OCI-LY1 (cell line): ENCODE measurements at regions not wholly inside any gene's neighbourhood (a gene's known extent, or its start where the extent isn't known, plus 50 kb on each side); places are given as distances from the start of the nearest gene placed in this dataset.

Source experiments
- H2AFZ ChIP-seq: fragments of 200-600 bp; sonication (generic), shearing (Covaris generic); 2 replicates; pipeline ENCODE4 v1.6.0; 2014; ENCODE audit warnings: antibody characterized with exemption, mild to moderate bottlenecking, low read length
- H3F3A ChIP-seq: fragments of 200-600 bp; sonication (generic), shearing (Covaris generic); 2 replicates; pipeline ENCODE4 v1.6.0; 2014; ENCODE audit warnings: mild to moderate bottlenecking, antibody characterized with exemption, low read length, moderate library complexity; ENCODE audit not compliant: insufficient read depth
- H3K27ac ChIP-seq: fragments of 200-600 bp; sonication (generic); 2 replicates; pipeline ENCODE4 v1.5.1; 2014; ENCODE audit warnings: low read length, mixed run types, mild to moderate bottlenecking, low read depth; ENCODE audit not compliant: poor library complexity, severe bottlenecking
- H3K27me3 ChIP-seq: fragments of 200-600 bp; sonication (generic); 2 replicates; pipeline ENCODE4 v1.6.0; 2014; ENCODE audit warnings: antibody characterized with exemption, mild to moderate bottlenecking, low read length, moderate library complexity; ENCODE audit not compliant: insufficient read depth
- H3K36me3 ChIP-seq: fragments of 200-600 bp; sonication (generic); 2 replicates; pipeline ENCODE4 v1.6.1; 2014; ENCODE audit warnings: mild to moderate bottlenecking, antibody characterized with exemption, low read length, moderate library complexity, mixed read lengths; ENCODE audit not compliant: insufficient read depth
- H3K4me1 ChIP-seq: fragments of 200-600 bp; sonication (generic); 2 replicates; pipeline ENCODE4 v1.5.1; 2014; ENCODE audit warnings: mild to moderate bottlenecking, low read length, moderate library complexity; ENCODE audit not compliant: insufficient read depth, severe bottlenecking
- H3K4me2 ChIP-seq: fragments of 200-600 bp; sonication (generic), shearing (Covaris generic); 2 replicates; pipeline ENCODE4 v1.6.1; 2014; ENCODE audit warnings: low read length
- H3K4me3 ChIP-seq: fragments of 200-600 bp; sonication (generic); 2 replicates; pipeline ENCODE4 v1.5.1; 2014; ENCODE audit warnings: low read length, low read depth, mild to moderate bottlenecking, mixed read lengths; ENCODE audit not compliant: poor library complexity, severe bottlenecking
- H3K79me2 ChIP-seq: fragments of 200-600 bp; shearing (Covaris generic); 2 replicates; pipeline ENCODE4 v1.6.1; 2016; ENCODE audit warnings: mixed run types, low read length, mixed read lengths; ENCODE audit not compliant: insufficient read depth
- H3K9ac ChIP-seq: fragments of 200-600 bp; sonication (generic), shearing (Covaris generic); 2 replicates; pipeline ENCODE4 v1.6.1; 2014; ENCODE audit warnings: mild to moderate bottlenecking, low read length, mixed read lengths
- H3K9me2 ChIP-seq: fragments of 200-600 bp; sonication (generic), shearing (Covaris generic); 2 replicates; pipeline ENCODE4 v1.6.1; 2014; ENCODE audit warnings: low read depth, mild to moderate bottlenecking, low read length, mixed read lengths
- H3K9me3 ChIP-seq: fragments of 200-600 bp; shearing (Covaris generic); 2 replicates; pipeline ENCODE4 v1.6.1; 2014; ENCODE audit warnings: low read length, mixed read lengths
- H4K20me1 ChIP-seq: fragments of 200-600 bp; sonication (generic), shearing (Covaris generic); 2 replicates; pipeline ENCODE4 v1.6.0; 2016; ENCODE audit warnings: mild to moderate bottlenecking, low read length; ENCODE audit not compliant: insufficient read depth
- EZH2 ChIP-seq: fragments of 200-600 bp; sonication (generic), shearing (Covaris generic); IDR thresholded peaks from 2 replicates; pipeline ENCODE4 v1.8.0; 2017; ENCODE audit warnings: borderline replicate concordance, mixed run types, mild to moderate bottlenecking, antibody characterized with exemption, low read length, moderate library complexity, mixed read lengths
- TF ChIP-seq, protein P1 (sequence below): fragments of 200-600 bp; sonication (generic), shearing (Covaris generic); IDR thresholded peaks from 2 replicates; pipeline ENCODE4 v1.5.1; 2017; ENCODE audit warnings: mild to moderate bottlenecking, antibody characterized with exemption, low read length, moderate library complexity, mixed read lengths

DNA sequence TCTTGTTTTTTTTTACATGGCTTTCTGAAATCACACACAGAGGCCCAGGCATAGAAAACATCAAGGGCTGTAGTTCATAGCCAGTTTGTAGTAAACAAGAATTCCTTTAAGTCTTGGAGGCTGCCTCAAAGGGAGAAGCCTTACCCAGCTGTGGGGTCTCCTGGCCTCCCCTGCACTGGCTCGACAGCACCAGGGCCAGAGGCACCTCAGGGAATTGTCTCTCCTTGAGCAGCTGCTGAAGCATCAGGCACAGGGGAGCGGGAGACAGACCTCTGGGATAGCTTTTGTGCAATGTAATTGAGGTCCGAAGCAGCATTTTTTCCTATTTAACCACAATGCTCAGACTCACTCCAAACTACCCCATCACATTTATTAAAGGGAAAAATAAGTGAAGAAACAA is 209.1 kb downstream of the HRH4 start:
- no peak overlapping the region for H3K27ac ChIP-seq
- no peak overlapping the region for H2AFZ ChIP-seq

DNA sequence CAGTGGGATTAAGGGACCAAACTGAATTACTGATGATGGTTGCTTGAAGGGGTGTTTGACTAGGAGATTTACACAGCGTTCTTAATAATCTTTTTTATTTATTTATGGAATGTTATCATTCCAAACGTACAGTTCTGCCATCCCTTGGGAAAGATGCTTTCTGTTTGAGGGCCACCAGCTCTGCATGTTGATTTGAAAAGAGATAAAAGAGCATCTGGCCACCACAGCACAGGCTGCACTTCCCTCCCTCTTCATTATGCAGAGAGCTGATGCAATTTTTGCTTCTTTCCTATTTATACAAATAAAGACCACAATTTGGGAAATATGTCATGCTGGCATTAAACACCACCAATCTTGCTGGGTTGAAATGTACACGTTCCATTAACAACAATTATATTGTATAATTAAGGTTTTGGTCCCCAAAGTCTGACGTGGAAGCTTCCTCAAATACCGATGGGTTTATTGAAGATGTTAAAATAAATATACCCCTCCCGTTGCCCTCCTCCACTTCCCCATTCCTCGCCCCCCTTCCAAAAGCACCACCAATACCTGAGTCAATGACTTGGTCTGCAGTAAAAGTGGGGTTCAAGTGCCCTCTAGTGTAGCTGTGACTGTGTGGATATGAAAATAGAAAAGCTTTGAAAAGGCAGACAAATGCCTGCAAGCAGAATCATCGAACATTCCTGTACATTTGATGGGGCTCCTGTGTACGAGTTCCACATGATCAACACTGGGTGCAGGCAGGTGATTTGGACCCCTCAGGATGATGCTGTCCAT is 211.9 kb downstream of the HRH4 start:
- no peak overlapping the region for H3K27ac ChIP-seq
- H2AFZ ChIP-seq, result no peak overlapping the region
- no peaks in the 10 kb centered on the region for H3K9me2 ChIP-seq
- H3K79me2 ChIP-seq, result no peaks in the 10 kb centered on the region
- H3K4me1 ChIP-seq, result no peaks in the 10 kb centered on the region
- no peaks in the 10 kb centered on the region for H4K20me1 ChIP-seq
- H3K9me3 ChIP-seq, result no peaks in the 10 kb centered on the region
- H3K4me2 ChIP-seq, result no peak overlapping the region
- H3F3A ChIP-seq, result no peaks in the 10 kb centered on the region
- H3K36me3 ChIP-seq, result no peaks in the 10 kb centered on the region
- H3K27me3 ChIP-seq, result no peaks in the 10 kb centered on the region
- TF ChIP-seq, protein P1, sequence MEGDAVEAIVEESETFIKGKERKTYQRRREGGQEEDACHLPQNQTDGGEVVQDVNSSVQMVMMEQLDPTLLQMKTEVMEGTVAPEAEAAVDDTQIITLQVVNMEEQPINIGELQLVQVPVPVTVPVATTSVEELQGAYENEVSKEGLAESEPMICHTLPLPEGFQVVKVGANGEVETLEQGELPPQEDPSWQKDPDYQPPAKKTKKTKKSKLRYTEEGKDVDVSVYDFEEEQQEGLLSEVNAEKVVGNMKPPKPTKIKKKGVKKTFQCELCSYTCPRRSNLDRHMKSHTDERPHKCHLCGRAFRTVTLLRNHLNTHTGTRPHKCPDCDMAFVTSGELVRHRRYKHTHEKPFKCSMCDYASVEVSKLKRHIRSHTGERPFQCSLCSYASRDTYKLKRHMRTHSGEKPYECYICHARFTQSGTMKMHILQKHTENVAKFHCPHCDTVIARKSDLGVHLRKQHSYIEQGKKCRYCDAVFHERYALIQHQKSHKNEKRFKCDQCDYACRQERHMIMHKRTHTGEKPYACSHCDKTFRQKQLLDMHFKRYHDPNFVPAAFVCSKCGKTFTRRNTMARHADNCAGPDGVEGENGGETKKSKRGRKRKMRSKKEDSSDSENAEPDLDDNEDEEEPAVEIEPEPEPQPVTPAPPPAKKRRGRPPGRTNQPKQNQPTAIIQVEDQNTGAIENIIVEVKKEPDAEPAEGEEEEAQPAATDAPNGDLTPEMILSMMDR, result no peak
- TF ChIP-seq EZH2, result no peak
- no peak overlapping the region for H3K4me3 ChIP-seq
- H3K9ac ChIP-seq, result no peak overlapping the region

More for the DNA sequence above, 209.1 kb downstream of the HRH4 start:
- no peak overlapping the region for H3K4me3 ChIP-seq
- no peaks in the 10 kb centered on the region for H3K79me2 ChIP-seq
- H3K9ac ChIP-seq, result no peak overlapping the region
- H3K36me3 ChIP-seq, result no peaks in the 10 kb centered on the region
- H3F3A ChIP-seq, result no peaks in the 10 kb centered on the region
- H3K9me2 ChIP-seq, result no peaks in the 10 kb centered on the region
- no peaks in the 10 kb centered on the region for H4K20me1 ChIP-seq
- TF ChIP-seq, protein P1, result no peak
- H3K4me1 ChIP-seq, result no peaks in the 10 kb centered on the region
- no peaks in the 10 kb centered on the region for H3K9me3 ChIP-seq
- H3K27me3 ChIP-seq, result no peaks in the 10 kb centered on the region
- H3K4me2 ChIP-seq, result no peak overlapping the region

DNA sequence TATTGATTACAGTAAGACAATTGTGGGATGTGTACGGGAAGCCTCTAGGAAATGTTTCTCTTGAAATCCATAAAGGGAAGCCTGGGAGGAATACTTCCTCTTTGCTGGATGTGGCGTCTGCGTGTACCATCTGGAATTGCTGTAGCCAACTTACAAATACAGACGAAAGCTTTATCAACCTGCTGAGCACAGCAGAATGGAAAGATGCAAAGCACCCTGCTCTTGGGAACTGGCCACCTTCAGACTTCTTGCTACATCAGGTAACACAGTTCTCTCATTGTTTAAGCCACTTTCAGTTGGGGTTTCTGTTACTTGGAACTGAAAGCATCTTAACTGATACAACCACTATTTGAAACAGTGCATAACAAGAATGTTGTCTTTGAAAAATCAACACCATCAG is 213.8 kb downstream of the HRH4 start:
- Histone ChIP-seq H3K4me1 (no peaks in the 10 kb centered on the region), H3K9ac (no peak overlapping the region), H3K27me3 (no peaks in the 10 kb centered on the region), H3K36me3 (no peaks in the 10 kb centered on the region), H3K79me2 (no peaks in the 10 kb centered on the region), H3K4me3 (no peak overlapping the region), H2AFZ (no peak overlapping the region), H3K9me2 (no peaks in the 10 kb centered on the region), H3F3A (no peaks in the 10 kb centered on the region), H3K4me2 (no peak overlapping the region), H4K20me1 (no peaks in the 10 kb centered on the region), H3K27ac (no peak overlapping the region), H3K9me3 (no peaks in the 10 kb centered on the region)
- TF ChIP-seq, protein P1, result no peak
- TF ChIP-seq EZH2, result no peak
